T follicular helper cell (primary cell): ENCODE measurements at regions not wholly inside any gene's neighbourhood (a gene's known extent, or its start where the extent isn't known, plus 50 kb on each side); places are given as distances from the start of the nearest gene placed in this dataset.
"Not testable (repeated sequence)": the region's sequence is repeated elsewhere in the genome, so short reads cannot be mapped to it uniquely, and the experiment has no call there.

Source experiments
- DNase-seq: peaks from one replicate; pipeline ENCODE4 v3.0.0-alpha.2; 2020; ENCODE audit warnings: low read depth

DNA sequence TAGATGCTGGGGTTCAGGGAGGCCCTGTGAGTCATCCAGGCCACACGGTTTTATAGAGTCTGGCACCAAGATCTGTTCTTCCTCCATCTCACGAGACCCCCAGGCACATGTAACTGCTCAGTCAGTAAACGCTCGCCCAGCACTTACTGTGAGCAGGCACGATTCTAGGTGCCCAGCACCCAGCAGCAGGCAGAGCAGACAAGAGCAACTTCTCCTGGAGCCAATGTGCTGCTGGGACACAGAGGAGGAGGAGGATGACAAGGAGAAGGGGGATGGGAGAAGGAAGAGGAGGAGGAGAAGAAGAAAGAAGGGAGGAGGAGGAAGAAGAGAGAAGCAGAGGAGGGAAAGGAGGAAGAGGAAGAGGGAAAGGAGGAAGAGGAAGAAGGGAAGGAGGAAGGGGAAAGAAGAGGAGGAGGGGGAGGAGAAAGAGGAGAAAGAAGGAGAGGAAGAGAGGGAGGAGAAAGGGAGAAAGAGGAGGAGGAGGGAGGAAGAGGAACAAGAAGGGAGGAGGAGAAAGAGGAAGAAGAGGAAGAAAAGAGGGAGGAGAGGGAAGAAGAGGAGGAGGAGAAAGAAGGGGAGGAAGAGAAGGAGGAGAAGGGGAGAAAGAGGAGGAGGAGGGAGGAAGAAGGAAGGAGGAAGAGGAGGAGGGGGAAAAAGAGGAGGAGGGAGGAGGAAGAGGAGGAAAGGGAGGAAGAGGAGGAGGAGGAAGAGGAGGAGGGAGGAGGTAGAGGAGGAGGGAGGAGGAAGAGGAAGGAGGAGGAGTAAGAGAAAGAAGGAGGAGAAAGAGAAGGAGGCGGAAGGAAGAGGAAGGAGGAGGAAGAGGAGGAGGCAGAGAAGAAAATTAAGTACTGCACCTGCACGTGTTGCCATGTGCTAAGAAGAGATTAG lies 77.6 kb upstream of the RTL6 start:
- no peak for DNase-seq

DNA sequence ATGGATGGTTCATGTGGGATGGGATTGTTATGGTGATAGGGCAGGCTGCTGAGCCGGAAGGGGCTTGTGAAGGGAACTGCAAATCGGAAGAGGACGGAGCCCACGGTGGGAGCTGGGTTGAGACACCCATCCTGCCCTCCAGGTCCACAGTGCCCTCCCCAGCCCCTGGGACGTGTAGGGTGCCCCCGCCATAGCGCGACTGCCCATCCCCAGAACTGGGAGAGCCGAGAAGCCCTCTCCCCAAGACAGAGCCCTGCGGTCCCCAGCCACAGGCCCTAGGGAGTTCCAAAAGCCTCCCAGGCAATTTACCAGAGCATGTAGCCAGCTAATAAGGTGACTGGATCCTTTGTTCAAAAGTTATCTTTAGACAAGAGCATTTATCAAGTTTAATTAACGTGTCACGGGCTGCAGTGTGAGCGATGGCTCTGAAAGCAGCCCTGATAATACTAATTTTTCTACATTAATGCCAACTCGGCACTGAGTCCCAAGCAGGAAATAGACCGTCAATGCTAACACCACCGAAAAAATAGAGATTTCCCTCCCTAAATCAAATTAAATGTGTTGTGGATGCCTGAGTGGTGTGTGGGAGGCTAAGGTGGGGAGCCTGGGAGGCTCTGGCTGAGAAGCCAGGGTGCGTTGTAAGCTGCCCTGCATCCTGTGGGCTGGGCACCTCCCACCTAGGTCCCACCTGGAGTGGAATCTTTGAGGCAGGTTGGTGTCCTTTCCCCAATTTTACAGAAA lies 76.8 kb upstream of the RTL6 start:
- no peak for DNase-seq

- DNase-seq: no peak
These were observed 76.1 kb upstream of the RTL6 start for GRCh38 chr22:44574057-44574639.

DNA sequence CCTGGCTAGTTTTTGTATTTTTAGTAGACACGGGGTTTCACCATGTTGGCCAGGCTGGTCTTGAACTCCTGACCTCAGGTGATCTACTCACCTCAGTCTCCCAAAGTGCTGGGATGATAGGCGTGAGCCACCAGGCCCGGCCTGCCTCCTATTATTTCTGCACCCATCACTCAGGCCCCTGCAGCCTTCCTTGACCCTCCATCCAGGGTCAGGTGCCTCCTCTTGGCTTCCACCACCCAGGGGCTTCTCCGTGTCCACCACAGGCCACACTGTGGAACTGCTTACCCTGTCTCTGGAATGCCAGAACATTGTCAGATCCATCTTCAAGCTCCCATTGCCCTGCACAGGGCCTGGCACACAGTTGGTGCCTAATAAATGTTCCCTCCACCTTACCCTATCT lies 75.4 kb upstream of the RTL6 start:
- no peak for DNase-seq

DNA sequence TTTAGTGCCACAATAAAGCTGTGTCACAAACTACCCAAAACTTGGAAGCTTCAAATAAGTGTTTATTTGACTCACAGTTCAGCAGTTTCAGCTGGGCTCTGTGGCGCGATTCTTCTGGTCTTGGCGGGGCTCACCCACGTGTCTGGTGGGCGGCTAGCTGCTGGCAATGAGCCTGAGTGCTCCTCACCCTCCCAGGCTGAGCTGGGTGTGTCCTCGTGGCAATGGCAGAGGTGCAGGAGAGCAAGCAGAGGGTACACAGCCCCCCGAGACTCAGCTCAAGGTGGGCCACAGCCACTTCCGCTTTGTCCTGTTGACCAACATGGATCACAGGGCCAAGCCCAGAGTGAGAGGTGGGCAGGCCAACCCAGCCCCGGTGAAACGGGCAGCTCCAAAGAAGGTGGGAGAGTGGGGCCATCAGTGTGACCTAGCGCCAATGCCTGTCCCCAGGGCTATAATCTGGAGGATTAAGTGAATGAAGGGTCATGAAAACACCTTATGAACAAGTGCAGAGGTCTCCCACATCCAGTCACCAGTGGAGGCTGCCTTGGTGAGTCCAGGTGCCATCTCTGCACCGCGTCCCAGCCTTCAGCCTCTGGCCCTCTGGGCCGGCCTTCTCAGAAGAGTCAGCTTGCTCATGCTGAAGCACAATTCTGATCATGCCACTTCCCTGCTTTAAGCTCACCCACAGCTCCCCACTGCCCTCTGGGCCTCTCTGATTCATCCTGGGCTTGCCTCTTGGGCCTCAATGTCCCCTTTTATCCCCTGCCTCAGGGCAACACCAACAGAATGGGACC lies 74.6 kb upstream of the RTL6 start:
- no peak for DNase-seq

- no peak for DNase-seq
These were observed 73.8 kb upstream of the RTL6 start for GRCh38 chr22:44571566-44572413.

DNA sequence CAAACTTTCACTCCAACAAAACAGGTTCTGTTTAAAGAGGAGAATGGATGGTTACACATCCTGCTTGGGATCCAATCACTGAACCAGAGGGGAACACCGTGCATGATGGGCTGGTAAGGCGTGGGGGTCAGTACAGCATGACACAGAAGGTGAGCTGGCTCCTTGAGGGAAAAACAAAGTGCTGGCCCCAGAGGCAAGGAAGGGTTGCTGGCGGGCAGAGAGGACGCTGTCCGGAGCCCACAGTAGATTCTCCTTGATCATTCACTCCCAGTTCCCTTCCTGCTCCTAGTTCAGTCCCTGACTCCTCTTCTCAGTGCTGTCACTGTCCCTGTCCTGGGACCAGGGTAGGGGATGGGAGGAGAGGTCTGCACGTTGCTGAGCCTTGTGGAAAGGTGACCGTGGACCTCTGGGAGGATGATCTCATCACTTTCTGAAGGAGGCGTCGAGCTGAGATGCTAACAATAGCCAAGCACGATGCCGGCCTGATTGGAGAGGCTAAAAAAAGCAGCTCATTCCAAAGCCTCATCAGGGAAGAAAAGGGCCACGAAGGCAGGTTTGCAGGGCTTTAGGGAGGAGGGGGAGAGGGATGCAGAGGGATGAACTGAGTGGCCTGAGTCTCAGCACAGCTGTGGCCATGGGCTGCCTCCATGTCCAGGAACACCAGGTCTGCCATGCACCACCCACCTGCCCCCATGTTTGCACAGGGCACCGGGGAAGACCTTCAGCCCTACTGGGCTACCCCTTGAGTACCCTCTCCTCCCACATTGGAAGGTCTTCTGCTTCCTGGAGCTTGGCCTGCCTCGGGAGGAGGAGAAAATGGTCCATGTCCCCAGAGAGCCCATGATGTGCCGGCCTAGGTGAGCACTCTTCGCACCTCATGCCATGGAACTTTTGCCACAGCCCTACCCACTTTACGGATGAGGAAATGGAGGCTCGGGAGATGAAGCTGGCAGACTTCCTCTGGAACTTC lies 72.7 kb upstream of the RTL6 start:
- no peak for DNase-seq

DNA sequence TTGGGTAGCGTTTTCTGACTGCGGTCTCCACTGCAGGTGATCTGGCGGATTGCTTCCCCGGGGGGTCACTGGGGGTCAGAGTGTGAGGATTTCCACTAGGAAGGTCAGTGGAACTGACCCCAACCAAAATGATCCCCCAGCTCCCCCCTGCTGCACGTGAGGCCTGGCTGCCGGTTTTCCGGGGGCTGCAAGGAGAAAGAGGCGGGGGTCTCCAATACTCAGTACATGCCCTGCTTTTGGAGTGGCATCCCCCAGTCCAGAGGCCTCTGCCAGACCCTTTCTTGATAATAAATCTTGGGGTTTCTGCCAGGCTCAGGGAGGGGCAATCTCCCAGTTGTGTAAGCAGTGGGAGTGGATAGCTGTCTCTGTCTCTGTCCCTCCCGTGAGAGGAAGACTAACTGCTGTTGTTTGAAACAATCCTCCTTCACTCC lies 71.5 kb upstream of the RTL6 start:
- no peak for DNase-seq

DNA sequence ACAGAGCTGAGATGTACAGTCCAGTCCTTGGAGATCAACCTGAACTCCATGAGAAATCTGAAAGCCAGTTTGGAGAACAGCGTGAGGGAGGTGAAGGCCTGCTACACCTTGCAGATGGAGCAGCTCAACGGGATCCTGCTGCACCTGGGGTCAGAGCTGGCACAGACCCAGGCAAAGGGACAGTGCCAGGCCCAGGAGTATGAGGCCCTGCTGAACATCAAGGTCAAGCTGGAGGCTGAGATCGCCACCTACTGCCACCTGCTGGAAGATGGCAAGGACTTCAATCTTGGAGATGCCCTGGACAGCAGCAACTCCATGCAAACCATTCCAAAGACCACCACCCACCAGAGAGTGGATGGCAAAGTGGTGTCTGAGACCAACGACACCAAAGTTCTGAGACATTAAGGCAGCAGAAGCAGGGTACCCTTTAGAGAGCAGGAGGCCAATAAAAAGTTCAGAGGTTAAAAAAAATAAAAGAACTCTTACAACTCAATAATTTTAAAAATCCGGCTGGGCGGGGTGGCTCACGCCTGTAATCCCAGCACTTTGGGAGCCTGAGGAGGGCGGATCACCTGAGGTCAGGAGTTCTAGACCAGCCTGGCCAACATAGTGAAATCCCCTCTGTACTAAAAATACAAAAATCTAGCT lies 69.9 kb upstream of the RTL6 start:
- peak; percentile 24 for DNase-seq

GRCh38 chr22:44567378-44567841 lies 69.4 kb upstream of the RTL6 start:
- not testable (repeated sequence) for DNase-seq

- no peak for DNase-seq
These were observed 68.9 kb upstream of the RTL6 start for GRCh38 chr22:44566911-44567310.

- DNase-seq: not testable (repeated sequence)
These were observed 64.6 kb upstream of the RTL6 start for GRCh38 chr22:44562651-44563050.

DNA sequence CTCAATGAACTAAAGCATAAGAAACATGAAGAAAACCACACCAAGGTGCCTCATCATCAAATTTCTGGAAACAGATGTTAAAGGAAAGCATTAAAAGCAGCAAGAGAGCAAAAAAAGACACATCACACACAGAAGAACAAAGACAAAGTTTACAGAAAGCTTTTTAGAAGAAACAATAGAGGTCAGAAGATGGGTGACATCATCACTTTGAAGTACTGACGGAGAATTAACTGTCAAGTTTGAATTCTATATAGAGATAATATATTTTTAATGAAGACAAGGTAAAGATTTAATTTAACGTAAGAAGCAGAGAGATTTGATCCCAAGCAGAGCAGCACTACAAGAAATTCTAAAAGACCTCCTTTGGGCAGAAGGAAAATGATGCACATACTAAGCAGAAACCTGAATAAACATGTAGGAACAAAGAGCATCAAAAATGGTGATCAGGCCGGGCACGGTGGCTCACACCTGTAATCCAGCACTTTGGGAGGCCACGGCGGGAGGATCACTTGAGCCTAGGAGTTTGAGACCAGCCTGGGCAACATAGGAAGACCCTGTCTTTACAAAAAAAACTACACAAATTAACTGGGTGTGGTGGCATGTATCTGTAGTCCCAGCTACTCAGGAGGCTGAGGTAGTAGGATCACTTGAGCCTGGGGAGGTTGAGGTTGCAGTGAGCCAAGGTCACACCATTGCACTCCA lies 63.3 kb upstream of the RTL6 start:
- DNase-seq: no peak

DNA sequence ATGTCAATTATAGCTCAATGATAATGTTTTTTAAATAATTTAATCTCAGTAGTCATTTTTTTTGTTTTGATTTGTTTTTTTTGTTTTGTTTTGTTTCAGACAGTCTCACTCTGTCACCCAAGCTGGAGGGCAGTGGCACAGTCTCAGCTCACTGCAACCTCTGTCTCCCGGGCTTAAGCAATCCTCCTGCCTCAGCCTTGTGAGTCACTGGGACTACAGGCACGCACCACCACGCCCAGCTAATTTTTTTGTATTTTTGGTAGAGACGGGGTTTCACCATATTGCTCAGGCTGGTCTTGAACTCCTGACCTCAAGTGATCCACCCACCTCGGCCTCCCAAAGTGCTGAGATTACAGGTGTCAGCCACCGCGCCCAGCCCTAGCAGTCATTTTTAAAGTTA lies 60.6 kb upstream of the RTL6 start:
- DNase-seq: not testable (repeated sequence)

GRCh38 chr22:44557872-44558271 lies 59.8 kb upstream of the RTL6 start:
- DNase-seq: not testable (repeated sequence)

DNA sequence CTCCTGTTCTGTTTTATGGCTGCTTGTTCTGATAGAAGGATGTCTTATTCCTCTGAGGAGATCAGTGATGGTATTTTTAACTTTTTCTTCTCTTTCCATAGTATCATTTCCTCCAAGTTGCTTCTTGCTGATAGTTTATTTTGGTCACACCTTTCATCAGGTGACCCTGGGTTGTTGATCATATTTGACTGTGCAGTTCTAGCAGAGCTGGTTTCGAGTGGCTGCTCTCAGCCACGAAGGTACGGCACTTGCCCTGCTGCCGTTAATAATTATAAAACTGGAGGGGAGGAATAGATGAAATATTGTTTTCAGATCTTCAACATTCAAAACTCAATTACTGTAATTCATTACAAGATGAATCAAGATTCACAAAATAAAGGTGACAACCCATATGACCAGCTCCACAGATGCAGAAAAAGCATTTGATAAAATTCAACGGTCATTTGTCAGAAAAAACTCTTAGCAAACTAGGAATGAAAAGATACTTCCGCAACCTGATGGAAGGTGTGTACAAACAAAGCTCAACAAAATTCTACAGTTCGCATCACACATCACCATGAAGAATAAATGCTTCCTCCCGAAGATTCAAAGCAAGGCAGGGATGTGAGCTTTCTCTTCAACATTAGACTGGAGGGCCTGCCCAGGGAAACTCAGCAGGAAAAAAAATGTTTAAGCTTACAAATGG lies 59.2 kb upstream of the RTL6 start:
- DNase-seq: no peak

DNA sequence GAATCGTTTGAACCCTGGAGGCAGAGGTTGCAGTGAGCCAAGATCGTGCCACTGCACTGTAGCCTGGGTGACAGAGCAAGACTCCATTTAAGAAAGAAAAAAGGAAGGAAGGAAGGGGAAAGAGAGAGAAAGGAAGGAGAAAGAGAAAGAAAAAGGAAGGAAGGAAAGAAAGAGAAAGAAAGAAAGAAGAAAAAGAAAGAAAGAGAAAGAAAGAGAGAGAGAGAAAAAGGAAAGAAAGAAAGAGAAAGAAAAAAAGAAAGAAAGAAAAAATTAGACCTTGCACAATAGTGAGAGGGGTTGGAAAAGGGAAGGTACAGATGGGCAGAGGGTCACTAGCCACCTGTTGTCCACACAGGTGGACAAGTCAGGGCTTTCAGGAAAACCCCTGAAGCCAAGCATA lies 57.6 kb upstream of the RTL6 start:
- DNase-seq: no peak

- no peak for DNase-seq
These were observed 57.0 kb upstream of the RTL6 start for GRCh38 chr22:44555046-44555445.
